ENCODE measurements at regions not wholly inside any gene's neighbourhood (a gene's known extent, or its start where the extent isn't known, plus 50 kb on each side); places are given as distances from the start of the nearest gene placed in this dataset.

- no peak for TF ChIP-seq PHF8 (conservative IDR thresholded peaks at IDR 0.05; ENCODE audit: low read depth, low read length)
- no peak for TF ChIP-seq SRF (IDR thresholded peaks at IDR 0.05; ENCODE audit: low read depth, low read length)
- no peak for TF ChIP-seq SIX5 (IDR thresholded peaks at IDR 0.05; ENCODE audit: low read depth, low read length)
- no peak for TF ChIP-seq NANOG (IDR thresholded peaks at IDR 0.05; ENCODE audit: insufficient read depth, low read depth, low read length, poor library complexity, severe bottlenecking)
- no peak for TF ChIP-seq RNF2 (IDR thresholded peaks at IDR 0.05; ENCODE audit: borderline replicate concordance, low read depth, low read length, missing control alignments, poor library complexity, severe bottlenecking)
- TF ChIP-seq EZH2 (IDR thresholded peaks at IDR 0.05; ENCODE audit: low read depth, low read length, severe bottlenecking) = no peak
- TF ChIP-seq TBP (IDR thresholded peaks at IDR 0.05; ENCODE audit: low read depth, low read length) = no peak
- TF ChIP-seq, protein P1, sequence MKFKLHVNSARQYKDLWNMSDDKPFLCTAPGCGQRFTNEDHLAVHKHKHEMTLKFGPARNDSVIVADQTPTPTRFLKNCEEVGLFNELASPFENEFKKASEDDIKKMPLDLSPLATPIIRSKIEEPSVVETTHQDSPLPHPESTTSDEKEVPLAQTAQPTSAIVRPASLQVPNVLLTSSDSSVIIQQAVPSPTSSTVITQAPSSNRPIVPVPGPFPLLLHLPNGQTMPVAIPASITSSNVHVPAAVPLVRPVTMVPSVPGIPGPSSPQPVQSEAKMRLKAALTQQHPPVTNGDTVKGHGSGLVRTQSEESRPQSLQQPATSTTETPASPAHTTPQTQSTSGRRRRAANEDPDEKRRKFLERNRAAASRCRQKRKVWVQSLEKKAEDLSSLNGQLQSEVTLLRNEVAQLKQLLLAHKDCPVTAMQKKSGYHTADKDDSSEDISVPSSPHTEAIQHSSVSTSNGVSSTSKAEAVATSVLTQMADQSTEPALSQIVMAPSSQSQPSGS (IDR thresholded peaks at IDR 0.05; ENCODE audit: low read length) = no peak
- TF ChIP-seq CHD2 (IDR thresholded peaks at IDR 0.05; ENCODE audit: low read length) = no peak
- TF ChIP-seq JUN (IDR thresholded peaks at IDR 0.05; ENCODE audit: low read depth, low read length) = no peak
Measured at GRCh38 chr10:28463141-28463540, 69.8 kb upstream of the WAC start (continued).

Measured in H1 (cell line).